Endothelial cell of umbilical vein (primary cell): ENCODE measurements at regions not wholly inside any gene's neighbourhood (a gene's known extent, or its start where the extent isn't known, plus 50 kb on each side); places are given as distances from the start of the nearest gene placed in this dataset.

ENCODE experiments used
- BruUV-seq: library from RNA; stranded (reverse); fragments of 400-500 nt; replicated peaks from 2 replicates; lab custom pipeline; 2021; lab: Mats Ljungman, UMichigan
- CTCF ChIA-PET: fragments of 300-600, 350-600 bp; sonication (Branson Sonifier 250); formaldehyde crosslinking; loops from one replicate; lab custom pipeline; 2021; ENCODE audit warnings: antibody characterized with exemption, inconsistent platforms; lab: Charles Lee
- POLR2A ChIA-PET: fragments of 300-600, 350-600 bp; sonication (Branson Sonifier 250); formaldehyde crosslinking; loops from one replicate; lab custom pipeline; 2021; ENCODE audit warnings: antibody characterized with exemption, inconsistent platforms; lab: Charles Lee
- DNase-seq: peaks from one replicate; pipeline ENCODE4 v3.0.0-alpha.2; 2011; ENCODE audit warnings: low read depth, low spot score
- FAIRE-seq: peaks from 2 replicates; lab custom pipeline; 2011; peaks lifted over from hg19 to GRCh38; lab: Jason Lieb, UNC
- H2AFZ ChIP-seq: 2 replicates; pipeline ENCODE4 v1.6.0; 2012; ENCODE audit warnings: low read depth, low read length, control low read depth, inconsistent platforms
- H3K27ac ChIP-seq: 2 replicates; pipeline ENCODE4 v1.5.1; 2011; ENCODE audit warnings: low read depth, mild to moderate bottlenecking, control low read depth, low read length, moderate library complexity; ENCODE audit not compliant: insufficient read depth
- H3K27me3 ChIP-seq, 2 experiments: 2 replicates each; pipeline versions ENCODE4 v1.6.0 to v1.6.1; 2011; ENCODE audit warnings: low read length in 2 of 2, mixed read lengths in 1 of 2; ENCODE audit not compliant: control insufficient read depth in 2 of 2, insufficient read depth in 2 of 2
- H3K36me3 ChIP-seq, 2 experiments: 2 replicates in 1 of 2; 3 replicates in 1 of 2; pipeline ENCODE4 v1.5.1; 2011; ENCODE audit warnings: low read length in 2 of 2, mild to moderate bottlenecking in 1 of 2, moderate library complexity in 1 of 2; ENCODE audit not compliant: control insufficient read depth in 2 of 2, insufficient read depth in 2 of 2; ENCODE audit errors: extremely low read depth in 1 of 2
- H3K4me1 ChIP-seq: 3 replicates; pipeline ENCODE4 v1.5.1; 2011; ENCODE audit warnings: mild to moderate bottlenecking, low read length; ENCODE audit not compliant: control insufficient read depth, insufficient read depth; ENCODE audit errors: extremely low read depth
- H3K4me2 ChIP-seq: 2 replicates; pipeline ENCODE4 v1.6.1; 2011; ENCODE audit warnings: low read length, control low read depth, mixed read lengths; ENCODE audit not compliant: insufficient read depth
- H3K4me3 ChIP-seq, 3 experiments: fragments of 200-600 bp in 1 of 3; sonication (generic), shearing (Covaris generic) in 1 of 3; replicated peaks in 1 of 3; 2 replicates each; pipeline ENCODE4 v1.5.1; 2011 to 2016; ENCODE audit warnings: control low read depth in 3 of 3, low read length in 3 of 3, mild to moderate bottlenecking in 2 of 3, inconsistent platforms in 1 of 3, low read depth in 1 of 3, moderate library complexity in 1 of 3; ENCODE audit not compliant: insufficient read depth in 1 of 3
- H3K79me2 ChIP-seq: 2 replicates; pipeline ENCODE4 v1.6.0; 2012; ENCODE audit warnings: low read length, inconsistent platforms; ENCODE audit not compliant: control insufficient read depth, insufficient read depth
- H3K9ac ChIP-seq: replicated peaks from 2 replicates; pipeline ENCODE3; 2011; ENCODE audit warnings: low read length, control low read depth; ENCODE audit not compliant: insufficient read depth; ENCODE audit errors: extremely low read depth
- H3K9me1 ChIP-seq: replicated peaks from 3 replicates; pipeline ENCODE4 v1.6.0; 2011; ENCODE audit warnings: mild to moderate bottlenecking, low read length; ENCODE audit not compliant: control insufficient read depth, insufficient read depth; ENCODE audit errors: extremely low read depth
- H3K9me3 ChIP-seq: replicated peaks from 2 replicates; pipeline ENCODE4 v1.5.1; 2012; ENCODE audit warnings: low read length, inconsistent platforms; ENCODE audit not compliant: control insufficient read depth, insufficient read depth
- H4K20me1 ChIP-seq: replicated peaks from 2 replicates; pipeline ENCODE3; 2011; ENCODE audit warnings: mild to moderate bottlenecking, low read length; ENCODE audit not compliant: control insufficient read depth, insufficient read depth; ENCODE audit errors: extremely low read depth
- CTCF ChIP-seq, 2 donors: IDR thresholded peaks; 1 replicate in 1 of 2; 2 replicates in 1 of 2; pipeline ENCODE4 v1.5.1; 2011; ENCODE audit warnings: low read length in 2 of 2, mild to moderate bottlenecking in 2 of 2, moderate library complexity in 2 of 2, control low read depth in 1 of 2, inconsistent platforms in 1 of 2, low read depth in 1 of 2; ENCODE audit not compliant: insufficient read depth in 1 of 2; ENCODE audit errors: extremely low read depth in 1 of 2
- EZH2 ChIP-seq: IDR thresholded peaks from 2 replicates; pipeline ENCODE4 v1.6.1; 2012; ENCODE audit warnings: borderline replicate concordance, low read depth, mild to moderate bottlenecking, moderate library complexity, low read length, inconsistent platforms; ENCODE audit not compliant: severe bottlenecking
- FOS ChIP-seq: IDR thresholded peaks from 2 replicates; pipeline ENCODE4 v1.6.1; 2011; ENCODE audit warnings: mild to moderate bottlenecking, low read length, moderate library complexity, borderline replicate concordance; ENCODE audit not compliant: insufficient read depth
- GATA2 ChIP-seq: IDR thresholded peaks from 2 replicates; pipeline ENCODE4 v1.7.0; 2011; ENCODE audit warnings: low read depth, mild to moderate bottlenecking, moderate library complexity, mixed read lengths, low read length; ENCODE audit not compliant: insufficient read length, insufficient read depth
- JUN ChIP-seq: IDR thresholded peaks from 2 replicates; pipeline ENCODE4 v1.6.1; 2011; ENCODE audit warnings: borderline replicate concordance, low read depth; ENCODE audit not compliant: insufficient read length, insufficient read depth
- MYC ChIP-seq: IDR thresholded peaks from one replicate; pipeline ENCODE4 v1.6.1; 2011; ENCODE audit warnings: mild to moderate bottlenecking, low read depth, low read length
- POLR2A ChIP-seq: IDR thresholded peaks from 2 replicates; pipeline ENCODE4 v1.6.1; 2012; ENCODE audit warnings: low read depth, mild to moderate bottlenecking, control low read depth, low read length
- POLR2AphosphoS5 ChIP-seq: IDR thresholded peaks from 2 replicates; pipeline ENCODE4 v1.6.1; 2012; ENCODE audit warnings: low read depth, mild to moderate bottlenecking, control low read depth, low read length, moderate library complexity; ENCODE audit not compliant: insufficient read depth
- dilution Hi-C: fragments of 300-500 bp; cut with MboI; formaldehyde crosslinking; loops from one replicate; pipeline ENCODE4 v1.15.0; 2019; ENCODE audit warnings: low sequenced_read_pairs; ENCODE audit not compliant: extremely low pct_ligation_motif_present
- intact Hi-C: fragments of 100-400 bp; cut with micrococcal nuclease; formaldehyde crosslinking; loops from one replicate; pipeline ENCODE4 v1.10.0; 2022
- TF ChIP-seq, protein P1 (sequence below): IDR thresholded peaks from 2 replicates; pipeline ENCODE4 v1.6.1; 2011; ENCODE audit not compliant: insufficient read depth, insufficient read length

DNA sequence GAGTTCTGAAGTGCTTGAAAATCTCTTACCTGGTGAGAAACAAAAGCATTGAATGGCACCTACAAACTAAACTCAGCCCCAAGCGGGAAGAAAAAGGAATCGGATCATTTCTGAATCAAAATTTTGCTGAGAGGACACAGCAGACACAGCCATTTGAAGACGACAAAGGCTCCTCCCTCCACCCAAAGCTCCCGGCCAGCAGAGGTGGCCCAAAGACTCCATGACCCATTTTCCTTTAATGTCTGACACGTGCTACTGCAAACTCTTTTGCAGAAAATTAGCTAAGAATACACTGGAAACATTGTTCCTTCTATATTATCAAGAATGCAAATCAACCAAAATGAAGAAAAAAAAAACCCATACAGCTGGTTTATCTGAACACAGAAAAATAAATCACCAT, 85.9 kb upstream of the FOXN3 start:
- TF ChIP-seq FOS (no peak), POLR2A (no peak)
- Histone ChIP-seq H3K9ac (no peak overlapping the region), H3K4me3 (no peak overlapping the region), H3K4me1 (peaks cover 10% of the 10 kb centered on the region), H3K27me3 (no peaks in the 10 kb centered on the region), H2AFZ (no peak overlapping the region), H3K27ac (no peak overlapping the region), H3K9me3 (no peaks in the 10 kb centered on the region), H4K20me1 (no peaks in the 10 kb centered on the region), H3K79me2 (no peaks in the 10 kb centered on the region), H3K9me1 (no peaks in the 10 kb centered on the region), H3K4me2 (no peak overlapping the region), H3K36me3 (no peaks in the 10 kb centered on the region)
- DNase-seq = no peak
- dilution Hi-C loops (no loop called here), intact Hi-C loops (no loop called here)
- ChIA-PET CTCF (interaction anchor here (1.4 kb wide), 1 partner anchor 10 kb away, joined by 7 read pairs; no protein-coding TSS in a partner anchor), POLR2A (no interaction called here)
- BruUV-seq = no TSS peak
- no peak for FAIRE-seq

DNA sequence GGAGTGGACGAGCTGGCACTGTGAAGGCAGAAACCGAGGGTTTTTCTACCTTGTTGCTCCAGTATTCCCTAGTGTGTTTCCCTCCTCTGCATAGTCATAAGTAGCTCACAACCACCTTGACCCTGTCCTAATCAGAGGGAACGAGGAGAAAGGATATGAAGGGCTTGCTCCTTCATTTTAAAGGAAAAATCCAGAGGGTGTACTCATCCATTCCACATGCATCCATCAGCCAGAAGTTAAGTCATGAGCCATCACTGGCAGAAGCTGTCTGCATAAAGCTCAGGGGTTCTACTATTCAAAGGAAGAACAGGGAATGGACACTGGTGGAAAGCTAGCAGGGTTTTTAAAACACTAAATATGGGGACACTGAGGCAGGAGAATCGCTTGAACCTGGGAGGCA, 84.3 kb upstream of the FOXN3 start:
- Histone ChIP-seq H2AFZ (no peak overlapping the region), H3K9ac (no peak overlapping the region), H3K4me2 (no peak overlapping the region), H3K9me3 (no peaks in the 10 kb centered on the region), H3K4me1 (no peaks in the 10 kb centered on the region), H3K9me1 (no peaks in the 10 kb centered on the region), H4K20me1 (no peaks in the 10 kb centered on the region), H3K27me3 (no peaks in the 10 kb centered on the region), H3K36me3 (no peaks in the 10 kb centered on the region), H3K79me2 (no peaks in the 10 kb centered on the region), H3K4me3 (no peak overlapping the region), H3K27ac (no peak overlapping the region)
- intact Hi-C loops = no loop called here
- ChIA-PET POLR2A (no interaction called here), CTCF (no interaction called here)
- no peak for DNase-seq
- dilution Hi-C loops = no loop called here
- TF ChIP-seq EZH2 (no peak), JUN (no peak), POLR2AphosphoS5 (no peak), GATA2 (no peak), POLR2A (no peak), CTCF (IDR thresholded peaks at IDR 0.05; ENCODE audit: extremely low read depth in 1 of 2, insufficient read depth in 1 of 2, low read depth in 1 of 2, low read length in 2 of 2) (no peak), MYC (no peak), FOS (no peak)
- TF ChIP-seq, protein P1, sequence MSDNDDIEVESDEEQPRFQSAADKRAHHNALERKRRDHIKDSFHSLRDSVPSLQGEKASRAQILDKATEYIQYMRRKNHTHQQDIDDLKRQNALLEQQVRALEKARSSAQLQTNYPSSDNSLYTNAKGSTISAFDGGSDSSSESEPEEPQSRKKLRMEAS = no peak
- no TSS peak for BruUV-seq
- no peak for FAIRE-seq
